SK-N-MC (cell line): ENCODE measurements at regions not wholly inside any gene's neighbourhood (a gene's known extent, or its start where the extent isn't known, plus 50 kb on each side); places are given as distances from the start of the nearest gene placed in this dataset.
A peak's percentile ranks its signal among the peaks of the same experiment; 100 is the strongest.

Source experiments
- DNase-seq: peaks from one replicate; pipeline ENCODE4 v3.0.0-alpha.2; 2011; ENCODE audit warnings: low read depth, low spot score
- H3K27ac ChIP-seq: fragments of 200-600 bp; sonication (generic); 2 replicates; pipeline ENCODE4 v1.5.1; 2016; ENCODE audit warnings: mixed run types
- H3K36me3 ChIP-seq: fragments of 200-600 bp; sonication (generic); 2 replicates; pipeline ENCODE4 v1.6.1; 2017; ENCODE audit warnings: antibody characterized with exemption, low read length, mixed read lengths; ENCODE audit not compliant: insufficient read depth
- H3K4me3 ChIP-seq: fragments of 200-600 bp; sonication (generic); 2 replicates; pipeline ENCODE4 v1.5.1; 2016
- H3K9ac ChIP-seq: fragments of 200-600 bp; sonication (generic); 2 replicates; pipeline ENCODE4 v1.8.0; 2017; ENCODE audit warnings: mixed run types, mixed read lengths; ENCODE audit not compliant: insufficient read length
- H3K9me3 ChIP-seq: fragments of 200-600 bp; sonication (generic); 2 replicates; pipeline ENCODE4 v1.6.1; 2017; ENCODE audit warnings: low read depth, mild to moderate bottlenecking, antibody characterized with exemption, low read length, moderate library complexity, mixed read lengths
- EZH2 ChIP-seq: fragments of 200-600 bp; sonication (generic); IDR thresholded peaks from one replicate; pipeline ENCODE4 v1.6.1; 2017; ENCODE audit warnings: antibody characterized with exemption
- FOXP2 ChIP-seq: optimal IDR thresholded peaks from 2 replicates; pipeline ENCODE3; 2011; ENCODE audit warnings: mild to moderate bottlenecking, moderate library complexity; ENCODE audit not compliant: insufficient read depth; ENCODE audit errors: extremely low read length, control extremely low read depth
- POLR2AphosphoS5 ChIP-seq: IDR thresholded peaks from 2 replicates; pipeline ENCODE4 v1.6.1; 2012; ENCODE audit warnings: mild to moderate bottlenecking, low read depth, low read length, borderline replicate concordance

- H3K9ac ChIP-seq = no peak overlapping the region
- no peak overlapping the region for H3K4me3 ChIP-seq
- H3K9me3 ChIP-seq = no peaks in the 10 kb centered on the region
- no peak for DNase-seq
- H3K36me3 ChIP-seq = no peaks in the 10 kb centered on the region
- TF ChIP-seq EZH2 (no peak), POLR2AphosphoS5 (no peak), FOXP2 (no peak)
- H3K27ac ChIP-seq = no peak overlapping the region
These were observed 1218.1 kb downstream of the FAM181B start for GRCh38 chr11:81515566-81515965.

- no peak overlapping the region for H3K9ac ChIP-seq
- H3K9me3 ChIP-seq = no peaks in the 10 kb centered on the region
- peak; percentile 5 for DNase-seq
- no peak overlapping the region for H3K4me3 ChIP-seq
- no peaks in the 10 kb centered on the region for H3K36me3 ChIP-seq
- TF ChIP-seq FOXP2 (no peak), EZH2 (no peak)
- H3K27ac ChIP-seq = no peak overlapping the region
These were observed 1236.4 kb downstream of the FAM181B start for GRCh38 chr11:81497202-81497804.

- TF ChIP-seq EZH2 = no peak
- no peak for TF ChIP-seq POLR2AphosphoS5
- TF ChIP-seq FOXP2 = no peak
- H3K4me3 ChIP-seq = no peak overlapping the region
- H3K27ac ChIP-seq = no peak overlapping the region
- H3K36me3 ChIP-seq = no peaks in the 10 kb centered on the region
- no peak overlapping the region for H3K9ac ChIP-seq
- DNase-seq = no peak
- H3K9me3 ChIP-seq = no peaks in the 10 kb centered on the region
These were observed 1237.1 kb downstream of the FAM181B start for GRCh38 chr11:81496601-81497000.

- H3K9ac ChIP-seq = no peak overlapping the region
- no peak overlapping the region for H3K4me3 ChIP-seq
- H3K27ac ChIP-seq = no peak overlapping the region
- H3K9me3 ChIP-seq = no peaks in the 10 kb centered on the region
- no peak for DNase-seq
- H3K36me3 ChIP-seq = no peaks in the 10 kb centered on the region
- TF ChIP-seq FOXP2 = no peak
- TF ChIP-seq EZH2 = no peak
- no peak for TF ChIP-seq POLR2AphosphoS5
These were observed 1237.9 kb downstream of the FAM181B start for GRCh38 chr11:81495699-81496292.

- Histone ChIP-seq H3K9me3 (no peaks in the 10 kb centered on the region), H3K27ac (no peak overlapping the region), H3K4me3 (no peak overlapping the region), H3K36me3 (no peaks in the 10 kb centered on the region), H3K9ac (no peak overlapping the region)
- TF ChIP-seq FOXP2 (no peak), EZH2 (no peak), POLR2AphosphoS5 (no peak)
- no peak for DNase-seq
These were observed 1239.2 kb downstream of the FAM181B start for GRCh38 chr11:81494431-81494830.

- Histone ChIP-seq H3K36me3 (no peaks in the 10 kb centered on the region), H3K4me3 (no peak overlapping the region), H3K9ac (no peak overlapping the region), H3K27ac (no peak overlapping the region), H3K9me3 (no peaks in the 10 kb centered on the region)
- no peak for DNase-seq
- TF ChIP-seq EZH2 (no peak), POLR2AphosphoS5 (no peak), FOXP2 (no peak)
These were observed 1240.7 kb downstream of the FAM181B start for GRCh38 chr11:81492923-81493445.

GRCh38 chr11:81487109-81487508, 1246.6 kb downstream of the FAM181B start:
- Histone ChIP-seq H3K4me3 (no peak overlapping the region), H3K36me3 (no peaks in the 10 kb centered on the region), H3K27ac (no peak overlapping the region), H3K9me3 (no peaks in the 10 kb centered on the region), H3K9ac (no peak overlapping the region)
- no peak for DNase-seq
- TF ChIP-seq EZH2 = no peak
- TF ChIP-seq POLR2AphosphoS5 = no peak
- no peak for TF ChIP-seq FOXP2

- Histone ChIP-seq H3K9me3 (no peaks in the 10 kb centered on the region), H3K9ac (no peak overlapping the region), H3K36me3 (no peaks in the 10 kb centered on the region), H3K4me3 (no peak overlapping the region), H3K27ac (no peak overlapping the region)
- no peak for DNase-seq
- TF ChIP-seq EZH2 = no peak
- no peak for TF ChIP-seq FOXP2
- no peak for TF ChIP-seq POLR2AphosphoS5
These were observed 1249.5 kb downstream of the FAM181B start for GRCh38 chr11:81484196-81484595.
